ENCODE measurements at regions not wholly inside any gene's neighbourhood (a gene's known extent, or its start where the extent isn't known, plus 50 kb on each side); places are given as distances from the start of the nearest gene placed in this dataset.

DNA sequence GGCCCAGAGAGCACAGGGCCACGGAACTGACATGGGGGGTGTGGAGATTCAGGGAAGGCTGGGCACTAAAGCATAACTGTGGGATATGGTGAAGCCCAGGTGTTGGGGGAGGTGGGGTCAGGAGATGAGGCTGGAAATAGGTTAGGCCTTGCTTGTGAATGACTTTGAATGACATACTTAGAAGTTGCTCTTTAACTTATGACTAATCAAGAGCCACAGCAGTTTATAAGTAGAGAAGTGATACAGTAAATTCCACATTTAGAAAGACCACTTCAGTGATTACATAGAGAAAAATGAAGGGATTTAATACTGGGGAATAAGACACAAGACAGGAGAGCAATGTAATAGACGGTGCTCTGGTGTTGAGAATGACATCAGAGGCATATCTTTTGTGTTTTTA is 120.8 kb upstream of the SEC61G start (continued):
- TF ChIP-seq REST (IDR thresholded peaks at IDR 0.05; ENCODE audit: low read depth): no peak
- no peak for TF ChIP-seq ELF1 (IDR thresholded peaks at IDR 0.05; ENCODE audit: borderline replicate concordance, low read depth)
- TF ChIP-seq, protein P1, sequence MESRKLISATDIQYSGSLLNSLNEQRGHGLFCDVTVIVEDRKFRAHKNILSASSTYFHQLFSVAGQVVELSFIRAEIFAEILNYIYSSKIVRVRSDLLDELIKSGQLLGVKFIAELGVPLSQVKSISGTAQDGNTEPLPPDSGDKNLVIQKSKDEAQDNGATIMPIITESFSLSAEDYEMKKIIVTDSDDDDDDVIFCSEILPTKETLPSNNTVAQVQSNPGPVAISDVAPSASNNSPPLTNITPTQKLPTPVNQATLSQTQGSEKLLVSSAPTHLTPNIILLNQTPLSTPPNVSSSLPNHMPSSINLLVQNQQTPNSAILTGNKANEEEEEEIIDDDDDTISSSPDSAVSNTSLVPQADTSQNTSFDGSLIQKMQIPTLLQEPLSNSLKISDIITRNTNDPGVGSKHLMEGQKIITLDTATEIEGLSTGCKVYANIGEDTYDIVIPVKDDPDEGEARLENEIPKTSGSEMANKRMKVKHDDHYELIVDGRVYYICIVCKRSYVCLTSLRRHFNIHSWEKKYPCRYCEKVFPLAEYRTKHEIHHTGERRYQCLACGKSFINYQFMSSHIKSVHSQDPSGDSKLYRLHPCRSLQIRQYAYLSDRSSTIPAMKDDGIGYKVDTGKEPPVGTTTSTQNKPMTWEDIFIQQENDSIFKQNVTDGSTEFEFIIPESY (IDR thresholded peaks at IDR 0.05; ENCODE audit: extremely low read depth, insufficient replicate concordance, low read length): no peak
- TF ChIP-seq RAD21 (IDR thresholded peaks at IDR 0.05; ENCODE audit: low read depth): no peak
- TF ChIP-seq ZNF274 (IDR thresholded peaks at IDR 0.05; ENCODE audit: low read depth, low read length): no peak
- TF ChIP-seq JUND (IDR thresholded peaks at IDR 0.05): no peak
- no peak for TF ChIP-seq TCF7L2 (IDR thresholded peaks at IDR 0.05; ENCODE audit: borderline replicate concordance, extremely low read depth, insufficient read depth, insufficient read length)
- TF ChIP-seq SP1 (IDR thresholded peaks at IDR 0.05; ENCODE audit: low read depth): no peak
- TF ChIP-seq SRF (IDR thresholded peaks at IDR 0.05; ENCODE audit: low read depth): no peak
- TF ChIP-seq, protein P2, sequence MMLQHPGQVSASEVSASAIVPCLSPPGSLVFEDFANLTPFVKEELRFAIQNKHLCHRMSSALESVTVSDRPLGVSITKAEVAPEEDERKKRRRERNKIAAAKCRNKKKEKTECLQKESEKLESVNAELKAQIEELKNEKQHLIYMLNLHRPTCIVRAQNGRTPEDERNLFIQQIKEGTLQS (IDR thresholded peaks at IDR 0.05): no peak
- TF ChIP-seq FOSL1 (IDR thresholded peaks at IDR 0.05; ENCODE audit: low read depth): no peak
